Middle frontal gyrus (tissue), 1 donor: ENCODE measurements at regions not wholly inside any gene's neighbourhood (a gene's known extent, or its start where the extent isn't known, plus 50 kb on each side); places are given as distances from the start of the nearest gene placed in this dataset.
A peak's percentile ranks its signal among the peaks of the same experiment; 100 is the strongest.

Source experiments
- DNase-seq: peaks from one replicate; pipeline ENCODE4 v3.0.0-alpha.2; 2015; ENCODE audit warnings: low spot score; ENCODE audit errors: extremely low spot score

GRCh38 chr3:110198717-110199587 is 861.6 kb upstream of the DPPA4 start:
- no peak for DNase-seq

- DNase-seq = no peak
Measured at GRCh38 chr3:110199588-110199943, 862.2 kb upstream of the DPPA4 start.

GRCh38 chr3:110210086-110210660 is 861.4 kb upstream of the NECTIN3 start:
- DNase-seq = no peak

DNA sequence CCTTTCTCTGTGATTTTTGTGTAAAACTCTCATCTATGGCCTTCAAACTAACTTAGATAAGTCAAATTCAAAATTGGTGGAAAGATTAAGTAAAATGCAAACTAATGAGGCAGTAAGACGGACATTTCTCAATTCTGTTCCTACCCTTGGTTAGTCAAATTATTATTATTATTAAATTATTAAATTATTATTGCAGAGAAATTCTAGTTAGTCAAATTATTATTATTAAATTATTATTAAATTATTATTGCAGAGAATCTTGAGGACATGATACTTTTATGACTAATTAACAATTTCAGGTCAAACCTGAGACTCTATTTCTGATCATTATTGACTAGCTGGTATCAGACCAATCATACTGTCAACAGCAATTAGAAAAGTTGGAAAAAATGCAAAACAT is 845.0 kb upstream of the NECTIN3 start:
- DNase-seq = no peak

GRCh38 chr3:110227991-110228390 is 843.6 kb upstream of the NECTIN3 start:
- no peak for DNase-seq

GRCh38 chr3:110234831-110235230 is 836.8 kb upstream of the NECTIN3 start:
- DNase-seq = no peak

DNA sequence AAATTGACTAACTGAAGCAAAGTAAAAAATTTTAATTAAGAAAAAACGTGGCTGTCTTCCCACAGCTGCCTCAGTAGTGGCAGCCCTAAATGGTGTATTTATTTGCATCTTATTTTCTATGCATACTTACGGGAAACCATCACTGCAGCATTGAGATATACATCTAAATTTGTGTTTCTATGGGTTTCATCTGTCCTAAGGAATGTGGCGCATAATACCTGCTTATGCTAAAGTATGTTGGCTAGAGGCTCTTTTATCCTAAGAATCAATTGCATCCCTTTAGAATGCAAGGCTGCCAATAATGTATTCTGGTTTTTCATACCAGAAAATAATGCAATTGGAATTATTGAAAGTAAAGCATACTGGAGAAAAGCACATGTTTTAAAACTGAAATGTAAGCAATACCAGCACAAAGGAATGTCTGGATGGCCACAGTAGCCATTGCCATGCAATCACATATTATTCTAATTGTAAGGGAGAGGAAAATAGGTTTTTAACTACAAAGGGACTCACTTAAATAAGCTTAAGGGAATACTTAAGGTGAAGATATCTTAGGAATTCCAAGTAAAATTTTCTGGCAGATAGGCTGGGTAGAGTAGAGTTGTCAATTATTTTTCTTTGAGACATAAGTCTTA is 834.5 kb upstream of the NECTIN3 start:
- DNase-seq = no peak

- DNase-seq = no peak
Measured at GRCh38 chr3:110243081-110243480, 828.5 kb upstream of the NECTIN3 start.

- no peak for DNase-seq
Measured at GRCh38 chr3:110246796-110247376, 824.7 kb upstream of the NECTIN3 start.

DNA sequence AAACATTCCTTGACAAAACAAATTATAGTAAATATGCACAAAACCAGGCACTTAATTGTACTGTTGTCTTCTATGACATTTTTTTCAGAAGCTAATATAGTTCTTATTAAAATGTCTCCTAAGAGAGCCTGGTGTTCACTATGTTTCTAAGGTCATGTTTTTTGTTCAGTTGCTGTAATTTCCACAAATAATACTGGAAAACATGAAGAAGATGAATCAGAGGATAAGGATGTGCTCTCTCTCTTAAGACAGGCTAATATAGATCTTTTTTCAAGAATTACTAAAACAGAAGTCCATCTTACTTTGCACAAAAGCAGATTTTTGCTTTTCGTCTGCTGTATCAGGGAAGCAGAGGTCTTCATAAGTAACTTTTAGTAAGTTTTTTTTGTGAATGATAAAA is 823.0 kb upstream of the NECTIN3 start:
- no peak for DNase-seq

- DNase-seq = no peak
Measured at GRCh38 chr3:110253794-110254193, 817.8 kb upstream of the NECTIN3 start.

DNA sequence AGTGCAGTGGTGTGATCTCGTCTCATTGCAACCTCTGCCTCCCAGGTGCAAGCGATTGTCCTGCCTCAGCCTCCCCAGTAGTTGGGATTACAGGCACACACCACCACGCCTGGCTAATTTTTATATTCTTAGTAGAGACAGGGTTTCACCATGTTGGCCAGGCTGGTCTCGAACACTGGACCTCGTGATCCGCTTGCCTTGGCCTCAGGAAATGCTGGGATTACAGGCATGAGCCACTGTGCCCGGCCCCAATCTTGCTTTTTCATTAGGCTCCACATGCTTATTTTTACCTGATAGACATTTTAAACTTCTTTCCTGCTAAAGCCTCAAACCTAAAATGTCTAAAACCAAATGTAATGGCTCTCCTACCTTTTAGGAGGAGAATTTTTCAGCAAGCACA is 817.0 kb upstream of the NECTIN3 start:
- no peak for DNase-seq

DNA sequence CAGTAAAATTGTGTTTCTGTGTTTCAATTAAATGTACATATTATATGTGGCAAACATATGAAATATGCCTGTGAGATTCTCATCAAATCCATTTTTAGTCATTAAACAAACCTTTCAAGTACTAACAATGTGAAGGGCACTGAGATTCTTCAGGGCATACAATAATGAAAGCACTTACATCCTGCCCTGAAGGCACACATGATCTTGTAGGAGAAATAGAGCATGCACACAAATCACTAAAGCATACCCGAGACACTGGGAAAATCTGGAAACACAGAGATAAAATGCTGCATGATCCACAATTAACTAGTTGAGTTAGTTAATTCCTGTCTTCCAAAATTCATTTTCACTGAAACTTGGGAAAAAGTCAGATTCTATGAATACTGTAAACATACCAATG is 810.5 kb upstream of the NECTIN3 start:
- no peak for DNase-seq

DNA sequence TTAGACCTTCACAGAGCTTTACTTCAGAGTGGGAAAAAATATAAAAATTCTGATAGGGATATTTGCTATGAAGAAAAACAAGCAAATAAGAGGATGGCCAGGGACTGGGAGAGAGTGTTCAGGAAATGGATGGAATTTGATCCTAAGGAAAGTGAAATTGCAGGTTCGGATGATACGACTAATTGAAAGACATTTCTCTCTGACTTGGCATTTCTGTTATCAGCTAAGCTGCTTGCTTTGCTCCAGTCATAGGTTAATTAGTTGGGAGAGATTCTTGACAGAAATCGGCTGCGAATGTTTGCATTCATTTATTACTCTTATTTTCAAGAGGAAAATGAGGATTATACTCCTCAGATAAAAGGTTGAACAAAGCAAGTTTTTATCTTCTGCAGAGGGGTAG is 808.7 kb upstream of the NECTIN3 start:
- no peak for DNase-seq

- no peak for DNase-seq
Measured at GRCh38 chr3:110265302-110265701, 806.3 kb upstream of the NECTIN3 start.

GRCh38 chr3:110267304-110267845 is 804.2 kb upstream of the NECTIN3 start:
- no peak for DNase-seq

GRCh38 chr3:110272525-110272924 is 799.1 kb upstream of the NECTIN3 start:
- DNase-seq = no peak

GRCh38 chr3:110291886-110292501 is 779.6 kb upstream of the NECTIN3 start:
- DNase-seq = no peak

- peak; percentile 11 for DNase-seq
Measured at GRCh38 chr3:110293660-110294059, 778.0 kb upstream of the NECTIN3 start.

DNA sequence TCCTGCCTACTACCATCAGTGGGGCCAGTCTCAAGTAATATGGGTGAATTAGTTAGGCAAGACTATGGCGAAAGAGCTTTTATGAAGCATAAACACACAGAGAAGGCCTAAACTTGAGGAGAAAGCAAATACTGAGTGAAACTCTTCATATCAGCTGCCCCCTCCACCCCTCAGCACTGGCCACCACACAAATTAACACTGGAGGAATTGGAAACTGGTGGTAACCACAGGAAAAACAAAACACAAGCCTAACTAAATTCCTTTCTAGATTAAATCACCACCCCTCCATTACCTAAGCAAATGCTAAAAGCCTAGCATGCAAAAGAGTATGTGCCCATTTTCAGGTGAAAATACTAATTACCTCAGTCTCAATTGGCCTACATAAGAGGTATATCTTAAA is 774.7 kb upstream of the NECTIN3 start:
- no peak for DNase-seq

- no peak for DNase-seq
Measured at GRCh38 chr3:110301781-110302180, 769.8 kb upstream of the NECTIN3 start.
